HepG2 (cell line): ENCODE measurements at regions not wholly inside any gene's neighbourhood (a gene's known extent, or its start where the extent isn't known, plus 50 kb on each side); places are given as distances from the start of the nearest gene placed in this dataset.

Source experiments
- ATAC-seq: fragments of 200-7000 bp; cut with Tn5 transposase; 3 replicates; pipeline ENCODE4 v1.9.1; 2020; ENCODE audit warnings: mild to moderate bottlenecking, moderate library complexity
- BruUV-seq: library from RNA; stranded (reverse); fragments of 400-500 nt; replicated peaks from 2 replicates; lab custom pipeline; 2021; lab: Mats Ljungman, UMichigan
- CTCF ChIA-PET: fragments of 300-600 bp; formaldehyde crosslinking; extraction: SDS; loops from one replicate; lab custom pipeline; 2021; ENCODE audit warnings: low total read pairs, inconsistent platforms, low intra/inter-chr PET ratio; lab: Yijun Ruan, JAX
- POLR2A ChIA-PET: fragments of 350-600 bp; sonication (Branson Sonifier 250); formaldehyde crosslinking; loops from one replicate; lab custom pipeline; 2020; ENCODE audit warnings: antibody characterized with exemption, inconsistent platforms; lab: Yijun Ruan, JAX
- DNase-seq: peaks from one replicate; pipeline ENCODE4 v3.0.0-alpha.2; 2015; ENCODE audit warnings: low spot score
- FAIRE-seq: peaks from 3 replicates; lab custom pipeline; 2011; peaks lifted over from hg19 to GRCh38; lab: Jason Lieb, UNC
- H2AFZ ChIP-seq: one replicate; pipeline ENCODE4 v1.6.1; 2011; ENCODE audit warnings: low read length, inconsistent platforms
- H3K27ac ChIP-seq: fragments of 300-600 bp; 3 replicates; pipeline ENCODE4 v1.8.0; 2011; ENCODE audit warnings: mixed run types, mild to moderate bottlenecking, mixed read lengths, low read length, inconsistent platforms; ENCODE audit not compliant: insufficient read depth; ENCODE audit errors: extremely low read length
- H3K27me3 ChIP-seq, 2 experiments: fragments of 200-600 bp in 1 of 2; 2 replicates in 1 of 2; 3 replicates in 1 of 2; pipeline versions ENCODE4 v1.6.0 to v1.8.0; 2011; ENCODE audit warnings: low read length in 2 of 2, mild to moderate bottlenecking in 2 of 2, moderate library complexity in 2 of 2, inconsistent platforms in 1 of 2; ENCODE audit not compliant: insufficient read depth in 2 of 2, control insufficient read depth in 1 of 2
- H3K36me3 ChIP-seq, 2 experiments: fragments of 200-600 bp in 1 of 2; replicated peaks in 1 of 2; 2 replicates in 1 of 2; 3 replicates in 1 of 2; pipeline versions ENCODE4 v1.5.1 to v1.8.0; 2011; ENCODE audit warnings: low read length in 2 of 2, inconsistent platforms in 1 of 2; ENCODE audit not compliant: insufficient read depth in 2 of 2, control insufficient read depth in 1 of 2
- H3K4me1 ChIP-seq: 2 replicates; pipeline ENCODE4 v1.5.1; 2012; ENCODE audit warnings: low read length, inconsistent platforms; ENCODE audit not compliant: insufficient read depth
- H3K4me2 ChIP-seq: 2 replicates; pipeline ENCODE4 v1.6.0; 2011; ENCODE audit warnings: low read depth, low read length, inconsistent platforms
- H3K4me3 ChIP-seq, 3 experiments: fragments of 200-600 bp in 1 of 3; sonication (generic), shearing (Covaris generic) in 1 of 3; replicated peaks in 1 of 3; 2 replicates each; pipeline ENCODE4 v1.5.1; 2011 to 2016; ENCODE audit warnings: low read length in 3 of 3, inconsistent platforms in 2 of 3, low read depth in 2 of 3, mild to moderate bottlenecking in 2 of 3, control low read depth in 1 of 3, mixed read lengths in 1 of 3; ENCODE audit not compliant: insufficient read depth in 1 of 3
- H3K79me2 ChIP-seq: one replicate; pipeline ENCODE4 v1.6.1; 2011; ENCODE audit warnings: low read length, inconsistent platforms; ENCODE audit not compliant: insufficient read depth
- H3K9ac ChIP-seq: 2 replicates; pipeline ENCODE4 v1.6.0; 2011; ENCODE audit warnings: mild to moderate bottlenecking, low read depth, low read length, inconsistent platforms; ENCODE audit not compliant: insufficient read depth
- H3K9me3 ChIP-seq: 2 replicates; pipeline ENCODE4 v1.5.1; 2012; ENCODE audit warnings: mild to moderate bottlenecking, low read length
- H4K20me1 ChIP-seq: 2 replicates; pipeline ENCODE4 v1.6.0; 2011; ENCODE audit warnings: inconsistent platforms, mild to moderate bottlenecking, low read length, moderate library complexity; ENCODE audit not compliant: insufficient read depth
- ATF3 ChIP-seq: sonication (generic); formaldehyde crosslinking; IDR thresholded peaks from 2 replicates; pipeline ENCODE4 v1.4.0; 2020; ENCODE audit warnings: missing genetic modification reagents
- ELK4 ChIP-seq: sonication (generic); formaldehyde crosslinking; IDR thresholded peaks from 2 replicates; pipeline ENCODE4 v1.9.0; 2021; ENCODE audit warnings: missing genetic modification reagents, borderline replicate concordance
- HIC2 ChIP-seq: sonication (generic); formaldehyde crosslinking; IDR thresholded peaks from 2 replicates; pipeline ENCODE4 v1.9.0; 2022; ENCODE audit warnings: low read depth, missing genetic modification reagents
- HMG20A ChIP-seq: IDR thresholded peaks from 2 replicates; pipeline ENCODE4 v1.6.1; 2016; ENCODE audit warnings: borderline replicate concordance
- ISL2 ChIP-seq: sonication (generic); formaldehyde crosslinking; IDR thresholded peaks from 2 replicates; pipeline ENCODE4 v1.5.0; 2020; ENCODE audit warnings: missing genetic modification reagents
- MXD4 ChIP-seq: IDR thresholded peaks from 2 replicates; pipeline ENCODE4 v1.6.1; 2016; ENCODE audit warnings: mild to moderate bottlenecking, missing biosample characterization, missing genetic modification reagents
- STAG1 ChIP-seq: sonication (generic); formaldehyde crosslinking; IDR thresholded peaks from 2 replicates; pipeline ENCODE4 v1.4.0; 2020; ENCODE audit warnings: missing genetic modification reagents
- ZNF253 ChIP-seq: sonication (generic); formaldehyde crosslinking; IDR thresholded peaks from 2 replicates; pipeline ENCODE4 v1.8.0; 2022; ENCODE audit warnings: mild to moderate bottlenecking, missing genetic modification reagents, borderline replicate concordance
- ZNF510 ChIP-seq: sonication (generic); formaldehyde crosslinking; IDR thresholded peaks from 2 replicates; pipeline ENCODE4 v1.4.0; 2020; ENCODE audit warnings: low read depth, mild to moderate bottlenecking, missing genetic modification reagents
- WGBS: methylation state at CpG from one replicate; pipeline ENCODE4 v1.1.6; 2017; ENCODE audit warnings: low lambda C conversion rate; 5-methylcytosine and 5-hydroxymethylcytosine counted together
- in situ Hi-C: cut with HindIII; loops from 2 replicates; pipeline ENCODE4 v1.10.0; 2017; ENCODE audit warnings: low pct_unique_long_range_greater_than_20kb; ENCODE audit not compliant: extremely low pct_ligation_motif_present
- intact Hi-C: fragments of 100-400 bp; cut with micrococcal nuclease; formaldehyde crosslinking; loops from one replicate; pipeline ENCODE4 v1.10.0; 2022; ENCODE audit not compliant: unreplicated experiment

GRCh38 chr15:94097552-94097951, 133.8 kb upstream of the MCTP2 start:
- no peak for DNase-seq
- no peak overlapping the region for H3K4me2 ChIP-seq
- ChIA-PET CTCF (no interaction called here), POLR2A (no interaction called here)
- H2AFZ ChIP-seq = no peak overlapping the region
- in situ Hi-C loops (no loop called here), intact Hi-C loops (no loop called here)
- no peaks in the 10 kb centered on the region for H4K20me1 ChIP-seq
- H3K9ac ChIP-seq = no peak overlapping the region
- no peaks in the 10 kb centered on the region for H3K9me3 ChIP-seq
- no peaks in the 10 kb centered on the region; a peak in 1 of 5 replicates for H3K27me3 ChIP-seq
- TF ChIP-seq MXD4 (CRISPR knock-in tag) (no peak), ISL2 (CRISPR knock-in tag) (no peak), ELK4 (CRISPR knock-in tag) (no peak), STAG1 (CRISPR knock-in tag) (no peak), ZNF510 (CRISPR knock-in tag) (no peak), ATF3 (no peak), HMG20A (no peak), ZNF253 (CRISPR knock-in tag) (no peak), HIC2 (CRISPR knock-in tag) (no peak)
- no peak overlapping the region for H3K4me3 ChIP-seq
- H3K79me2 ChIP-seq = no peaks in the 10 kb centered on the region
- 17% methylated on average over 6 of the region's 6 CpGs for WGBS
- no peak for FAIRE-seq
- no peaks in the 10 kb centered on the region for H3K36me3 ChIP-seq
- no peak overlapping the region for H3K27ac ChIP-seq
- no peak for ATAC-seq
- no TSS peak for BruUV-seq
- no peaks in the 10 kb centered on the region for H3K4me1 ChIP-seq
